ENCODE measurements at regions not wholly inside any gene's neighbourhood (a gene's known extent, or its start where the extent isn't known, plus 50 kb on each side); places are given as distances from the start of the nearest gene placed in this dataset.
"Not testable (repeated sequence)": the region's sequence is repeated elsewhere in the genome, so short reads cannot be mapped to it uniquely, and the experiment has no call there.

- no peak for DNase-seq
Observed at GRCh38 chr1:195909061-195909460, 699.2 kb downstream of the KCNT2 start.

- DNase-seq, result no peak
Observed at GRCh38 chr1:195908121-195908520, 700.1 kb downstream of the KCNT2 start.

- DNase-seq, result no peak
Observed at GRCh38 chr1:195903203-195903602, 705.0 kb downstream of the KCNT2 start.

GRCh38 chr1:195902779-195903178, 705.5 kb downstream of the KCNT2 start:
- DNase-seq, result no peak

GRCh38 chr1:195899762-195900352, 708.4 kb downstream of the KCNT2 start:
- no peak for DNase-seq

GRCh38 chr1:195898924-195899323, 709.3 kb downstream of the KCNT2 start:
- no peak for DNase-seq

- no peak for DNase-seq
Observed at GRCh38 chr1:195898373-195898772, 709.9 kb downstream of the KCNT2 start.

- DNase-seq, result no peak
Observed at GRCh38 chr1:195897076-195897475, 711.2 kb downstream of the KCNT2 start.

- DNase-seq, result no peak
Observed at GRCh38 chr1:195894411-195894810, 713.8 kb downstream of the KCNT2 start.

- DNase-seq, result no peak
Observed at GRCh38 chr1:195886000-195886399, 722.2 kb downstream of the KCNT2 start.

- no peak for DNase-seq
Observed at GRCh38 chr1:195878478-195878877, 729.8 kb downstream of the KCNT2 start.

GRCh38 chr1:195876792-195877191, 731.4 kb downstream of the KCNT2 start:
- DNase-seq, result no peak

GRCh38 chr1:195872376-195872775, 735.9 kb downstream of the KCNT2 start:
- DNase-seq, result no peak

GRCh38 chr1:195867638-195868037, 740.6 kb downstream of the KCNT2 start:
- no peak for DNase-seq

GRCh38 chr1:195866781-195867222, 741.4 kb downstream of the KCNT2 start:
- no peak for DNase-seq

GRCh38 chr1:195866091-195866780, 742.0 kb downstream of the KCNT2 start:
- DNase-seq, result no peak

GRCh38 chr1:195851804-195852203, 756.4 kb downstream of the KCNT2 start:
- DNase-seq, result no peak

- no peak for DNase-seq
Observed at GRCh38 chr1:195851016-195851601, 757.1 kb downstream of the KCNT2 start.

- DNase-seq, result no peak
Observed at GRCh38 chr1:195849180-195849579, 759.1 kb downstream of the KCNT2 start.

GRCh38 chr1:195847957-195848875, 760.0 kb downstream of the KCNT2 start:
- DNase-seq, result not testable (repeated sequence)

- DNase-seq, result no peak
Observed at GRCh38 chr1:195831789-195832188, 776.5 kb downstream of the KCNT2 start.

GRCh38 chr1:195828325-195828724, 779.9 kb downstream of the KCNT2 start:
- DNase-seq, result no peak

GRCh38 chr1:195820925-195821324, 787.3 kb downstream of the KCNT2 start:
- DNase-seq, result no peak
